Prostate gland (tissue), 2 donors: ENCODE measurements at regions not wholly inside any gene's neighbourhood (a gene's known extent, or its start where the extent isn't known, plus 50 kb on each side); places are given as distances from the start of the nearest gene placed in this dataset.

Source experiments
- POLR2A ChIP-seq: fragments of 450-650 bp; IDR thresholded peaks from one replicate; pipeline ENCODE4 v1.6.1; 2016; ENCODE audit warnings: antibody characterized with exemption, mild to moderate bottlenecking
- POLR2AphosphoS5 ChIP-seq: sonication (generic); formaldehyde crosslinking; IDR thresholded peaks from one replicate; pipeline ENCODE4 v1.6.1; 2017; ENCODE audit warnings: antibody characterized with exemption
- TF ChIP-seq, protein P1 (sequence below), 4 experiments: fragments of 200-600 bp in 2 of 4; fragments of 450-650 bp in 2 of 4; sonication (generic) in 2 of 4; IDR thresholded peaks; 1 replicate in 3 of 4; 2 replicates in 1 of 4; pipeline ENCODE4 v1.5.1; 2016 to 2019; ENCODE audit warnings: antibody characterized with exemption in 4 of 4, mild to moderate bottlenecking in 2 of 4, moderate library complexity in 2 of 4

DNA sequence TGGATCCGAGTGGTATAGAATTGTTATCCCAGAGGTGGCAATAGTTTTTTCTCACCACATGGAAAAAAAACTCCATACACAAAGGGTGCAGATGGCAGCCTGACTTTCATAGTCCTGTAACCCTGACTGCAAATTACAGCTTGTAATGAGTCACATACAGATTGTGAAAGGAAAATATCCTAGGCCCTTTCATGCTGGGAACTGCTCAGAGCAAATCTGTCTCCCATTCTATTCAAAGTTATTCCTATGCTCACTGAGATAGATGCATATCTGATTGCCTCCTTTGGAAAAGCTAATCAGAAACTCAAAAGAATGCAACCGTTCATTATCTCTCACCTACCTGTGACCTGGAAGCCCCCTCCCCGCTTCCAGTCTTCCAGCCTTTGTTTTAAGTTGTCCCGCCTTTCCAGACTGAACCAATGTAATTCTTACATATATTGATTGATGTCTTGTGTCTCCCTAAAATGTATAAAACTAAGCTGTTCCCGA lies 108.7 kb upstream of the MAP3K4 start:
- TF ChIP-seq, protein P1, sequence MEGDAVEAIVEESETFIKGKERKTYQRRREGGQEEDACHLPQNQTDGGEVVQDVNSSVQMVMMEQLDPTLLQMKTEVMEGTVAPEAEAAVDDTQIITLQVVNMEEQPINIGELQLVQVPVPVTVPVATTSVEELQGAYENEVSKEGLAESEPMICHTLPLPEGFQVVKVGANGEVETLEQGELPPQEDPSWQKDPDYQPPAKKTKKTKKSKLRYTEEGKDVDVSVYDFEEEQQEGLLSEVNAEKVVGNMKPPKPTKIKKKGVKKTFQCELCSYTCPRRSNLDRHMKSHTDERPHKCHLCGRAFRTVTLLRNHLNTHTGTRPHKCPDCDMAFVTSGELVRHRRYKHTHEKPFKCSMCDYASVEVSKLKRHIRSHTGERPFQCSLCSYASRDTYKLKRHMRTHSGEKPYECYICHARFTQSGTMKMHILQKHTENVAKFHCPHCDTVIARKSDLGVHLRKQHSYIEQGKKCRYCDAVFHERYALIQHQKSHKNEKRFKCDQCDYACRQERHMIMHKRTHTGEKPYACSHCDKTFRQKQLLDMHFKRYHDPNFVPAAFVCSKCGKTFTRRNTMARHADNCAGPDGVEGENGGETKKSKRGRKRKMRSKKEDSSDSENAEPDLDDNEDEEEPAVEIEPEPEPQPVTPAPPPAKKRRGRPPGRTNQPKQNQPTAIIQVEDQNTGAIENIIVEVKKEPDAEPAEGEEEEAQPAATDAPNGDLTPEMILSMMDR (IDR thresholded peaks at IDR 0.05), result no peak
- no peak for TF ChIP-seq POLR2AphosphoS5
- TF ChIP-seq POLR2A, result no peak
